GM13976 (cell line): ENCODE measurements at regions not wholly inside any gene's neighbourhood (a gene's known extent, or its start where the extent isn't known, plus 50 kb on each side); places are given as distances from the start of the nearest gene placed in this dataset.

Experiments
- DNase-seq: peaks from one replicate; pipeline ENCODE4 v3.0.0; 2012; ENCODE audit warnings: low spot score
- in situ Hi-C: fragments of 300-500 bp; cut with MboI; formaldehyde crosslinking; loops from one replicate; pipeline ENCODE4 v1.12.0; 2022; ENCODE audit warnings: low sequenced_read_pairs, mixed read lengths, inconsistent platforms; ENCODE audit not compliant: unreplicated experiment
- TF ChIP-seq, protein P1 (sequence below): IDR thresholded peaks from 2 replicates; pipeline ENCODE4 v1.5.1; 2012; ENCODE audit warnings: borderline replicate concordance, mild to moderate bottlenecking; ENCODE audit not compliant: insufficient read depth; ENCODE audit errors: extremely low read depth, missing control alignments, control extremely low read depth

DNA sequence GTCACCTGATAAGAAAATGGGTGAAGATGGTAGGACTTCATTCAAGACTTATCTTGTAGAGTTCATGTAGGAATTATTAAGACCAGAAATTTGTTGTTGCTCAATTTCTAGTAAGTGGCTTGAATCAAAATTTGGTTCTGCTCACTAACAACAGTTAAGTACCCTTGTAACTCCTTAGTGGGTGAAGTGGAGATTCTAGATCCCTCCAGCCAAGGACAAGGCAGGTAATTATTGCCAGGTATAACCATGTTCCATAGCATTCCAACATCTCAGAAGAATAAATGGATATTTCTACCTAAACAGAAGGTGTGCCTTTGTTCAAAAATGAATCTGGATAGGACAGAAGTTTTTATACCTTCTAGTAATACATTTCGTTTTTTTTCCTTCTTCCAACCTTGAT lies 282.3 kb downstream of the DUSP10 start:
- TF ChIP-seq, protein P1, sequence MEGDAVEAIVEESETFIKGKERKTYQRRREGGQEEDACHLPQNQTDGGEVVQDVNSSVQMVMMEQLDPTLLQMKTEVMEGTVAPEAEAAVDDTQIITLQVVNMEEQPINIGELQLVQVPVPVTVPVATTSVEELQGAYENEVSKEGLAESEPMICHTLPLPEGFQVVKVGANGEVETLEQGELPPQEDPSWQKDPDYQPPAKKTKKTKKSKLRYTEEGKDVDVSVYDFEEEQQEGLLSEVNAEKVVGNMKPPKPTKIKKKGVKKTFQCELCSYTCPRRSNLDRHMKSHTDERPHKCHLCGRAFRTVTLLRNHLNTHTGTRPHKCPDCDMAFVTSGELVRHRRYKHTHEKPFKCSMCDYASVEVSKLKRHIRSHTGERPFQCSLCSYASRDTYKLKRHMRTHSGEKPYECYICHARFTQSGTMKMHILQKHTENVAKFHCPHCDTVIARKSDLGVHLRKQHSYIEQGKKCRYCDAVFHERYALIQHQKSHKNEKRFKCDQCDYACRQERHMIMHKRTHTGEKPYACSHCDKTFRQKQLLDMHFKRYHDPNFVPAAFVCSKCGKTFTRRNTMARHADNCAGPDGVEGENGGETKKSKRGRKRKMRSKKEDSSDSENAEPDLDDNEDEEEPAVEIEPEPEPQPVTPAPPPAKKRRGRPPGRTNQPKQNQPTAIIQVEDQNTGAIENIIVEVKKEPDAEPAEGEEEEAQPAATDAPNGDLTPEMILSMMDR: no peak
- in situ Hi-C loops: no loop called here
- DNase-seq: no peak

DNA sequence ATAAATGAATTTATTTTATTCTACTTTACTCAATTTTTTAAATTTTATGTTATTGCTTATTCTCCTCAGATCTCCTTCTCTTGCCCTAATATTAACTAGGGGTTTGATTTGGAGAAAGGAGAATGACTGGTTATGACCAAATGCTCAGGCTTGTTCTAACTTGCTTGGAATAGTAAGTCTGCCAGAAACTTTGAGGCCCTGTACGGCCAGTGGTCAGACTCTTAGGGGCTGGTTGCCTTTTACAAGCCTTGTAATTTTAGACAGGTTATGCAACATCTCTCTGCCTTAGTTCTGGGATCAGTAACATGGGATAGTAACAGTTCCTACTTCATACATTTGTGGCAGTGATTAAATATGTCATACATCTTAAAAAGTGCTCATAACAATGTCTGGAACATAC lies 279.5 kb downstream of the DUSP10 start:
- TF ChIP-seq, protein P1: no peak
- in situ Hi-C loops: no loop called here

DNA sequence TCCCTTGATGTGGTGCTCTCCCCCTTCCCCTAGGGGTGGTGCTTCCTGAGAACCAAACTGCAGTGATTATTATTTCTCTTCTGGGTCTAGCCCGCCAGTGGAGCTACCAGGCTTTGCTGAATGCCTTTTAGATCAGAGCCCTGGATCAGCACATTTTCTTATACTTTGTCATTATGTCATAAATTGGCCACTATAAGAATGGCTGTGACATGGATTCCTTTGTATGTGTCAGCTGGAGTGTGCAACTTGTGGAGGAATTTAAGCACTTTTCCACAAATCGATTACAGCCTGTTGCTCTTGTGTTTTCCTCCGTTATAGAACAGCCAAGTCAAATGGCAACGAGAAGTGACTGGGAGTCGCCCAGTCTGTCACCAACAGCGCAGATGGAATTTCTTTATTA lies 273.3 kb downstream of the DUSP10 start:
- no peak for DNase-seq
- in situ Hi-C loops: no loop called here
- TF ChIP-seq, protein P1: no peak

More for the DNA sequence above, 279.5 kb downstream of the DUSP10 start:
- DNase-seq: no peak

DNA sequence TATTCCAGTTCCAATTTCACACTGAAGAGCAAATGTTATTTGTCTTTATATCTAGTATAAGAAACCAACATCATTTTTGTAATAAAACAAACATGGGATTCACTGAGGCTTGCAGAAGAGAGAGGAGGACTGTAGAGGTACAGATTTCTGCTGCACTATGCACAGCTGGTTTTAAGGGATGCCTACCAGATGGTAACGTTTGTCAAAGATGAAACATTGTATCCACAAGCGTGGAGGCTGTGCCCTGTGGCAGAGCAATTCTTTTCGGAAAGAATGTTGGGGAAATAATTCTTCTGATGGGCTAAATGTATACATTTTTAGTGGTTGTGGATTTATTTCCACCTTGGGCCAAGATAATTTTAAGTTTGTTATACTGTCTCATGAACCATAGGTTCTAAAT lies 272.4 kb downstream of the DUSP10 start:
- TF ChIP-seq, protein P1: no peak
- no peak for DNase-seq
- in situ Hi-C loops: no loop called here

DNA sequence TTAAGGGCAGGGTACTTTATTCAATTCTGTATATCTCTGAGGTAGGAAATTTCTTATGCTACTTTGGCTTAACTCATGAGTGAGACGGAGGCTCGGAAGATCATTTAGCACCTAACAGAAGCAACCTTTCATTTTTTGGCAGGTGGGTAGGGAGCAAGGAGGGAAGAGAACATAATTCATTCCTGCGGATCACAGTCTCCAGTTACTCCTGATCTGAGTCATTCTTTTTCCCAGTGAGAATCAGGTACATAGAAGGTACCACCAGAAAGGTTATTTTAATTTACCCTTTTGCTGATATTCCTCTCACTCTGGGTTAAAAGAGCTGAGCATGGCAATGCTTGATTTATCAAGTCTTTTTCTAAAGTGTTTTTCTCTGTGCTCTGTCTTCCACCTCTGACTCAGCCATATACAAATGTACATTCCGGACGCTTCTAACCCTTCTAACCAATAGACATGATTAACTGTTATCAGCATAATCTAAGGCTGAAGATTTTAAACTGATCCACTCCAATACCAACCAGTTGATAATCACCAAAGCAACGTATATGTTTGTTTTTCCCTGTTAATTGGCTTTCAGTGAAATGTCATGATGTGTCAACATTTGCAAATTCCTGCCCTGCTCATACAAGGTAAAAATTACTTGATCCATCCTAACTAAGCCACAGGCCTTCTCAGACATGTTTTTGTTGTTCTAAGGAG lies 271.7 kb downstream of the DUSP10 start:
- in situ Hi-C loops: no loop called here
- no peak for DNase-seq
- TF ChIP-seq, protein P1: no peak

DNA sequence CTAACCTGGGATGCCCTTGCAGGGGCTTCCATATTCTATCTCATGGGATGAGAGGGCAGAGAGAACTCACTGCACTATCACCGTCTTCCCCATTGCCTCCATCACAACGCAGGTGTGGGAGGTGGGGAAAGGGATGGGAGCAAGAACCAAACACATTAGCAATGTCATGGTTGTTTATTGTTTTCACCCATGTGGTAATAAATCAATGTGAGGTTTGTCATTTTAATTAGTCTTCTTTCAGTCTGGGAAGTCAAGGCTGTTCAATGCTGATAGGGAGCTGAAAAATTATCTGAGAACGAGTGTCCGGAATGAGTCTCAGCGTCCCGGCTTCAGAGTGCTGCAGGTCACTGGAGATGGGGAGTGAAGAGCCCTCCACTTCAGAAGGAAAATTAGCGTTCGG lies 268.5 kb downstream of the DUSP10 start:
- TF ChIP-seq, protein P1: no peak
- DNase-seq: no peak
- in situ Hi-C loops: no loop called here
